Inflammatory macrophage (primary cell): ENCODE measurements at regions not wholly inside any gene's neighbourhood (a gene's known extent, or its start where the extent isn't known, plus 50 kb on each side); places are given as distances from the start of the nearest gene placed in this dataset.

Experiments used
- DNase-seq, 2 donors: peaks; one replicate each; pipeline ENCODE4 v3.0.0-alpha.2; 2020 to 2022

GRCh38 chr4:19883841-19884240 is 367.9 kb upstream of the SLIT2 start:
- no peak for DNase-seq

DNA sequence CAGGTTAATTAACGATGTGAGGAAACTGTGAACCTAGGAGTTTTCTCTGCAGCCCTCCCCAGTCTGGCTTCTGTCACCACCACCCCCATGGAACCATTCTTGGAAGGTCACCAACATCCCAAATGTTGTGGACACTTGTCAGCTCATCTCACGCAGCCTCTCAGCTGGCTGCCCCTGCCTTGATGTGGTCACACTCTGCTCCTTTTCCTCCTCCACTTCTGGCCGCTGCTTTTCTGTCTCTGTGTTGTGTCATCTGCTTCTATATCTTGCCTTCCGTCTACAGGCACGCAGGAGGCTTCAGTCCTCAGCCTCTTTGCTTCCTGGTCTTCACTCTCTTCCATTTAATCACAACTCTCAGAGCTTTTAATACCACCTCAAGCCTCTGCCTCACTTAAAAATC is 371.5 kb upstream of the SLIT2 start:
- no peak for DNase-seq

- DNase-seq: no peak
Observed at GRCh38 chr4:19879330-19879729, 372.4 kb upstream of the SLIT2 start.

GRCh38 chr4:19857991-19858390 is 393.7 kb upstream of the SLIT2 start:
- DNase-seq: no peak

- no peak for DNase-seq
Observed at GRCh38 chr4:19857380-19857779, 394.3 kb upstream of the SLIT2 start.

DNA sequence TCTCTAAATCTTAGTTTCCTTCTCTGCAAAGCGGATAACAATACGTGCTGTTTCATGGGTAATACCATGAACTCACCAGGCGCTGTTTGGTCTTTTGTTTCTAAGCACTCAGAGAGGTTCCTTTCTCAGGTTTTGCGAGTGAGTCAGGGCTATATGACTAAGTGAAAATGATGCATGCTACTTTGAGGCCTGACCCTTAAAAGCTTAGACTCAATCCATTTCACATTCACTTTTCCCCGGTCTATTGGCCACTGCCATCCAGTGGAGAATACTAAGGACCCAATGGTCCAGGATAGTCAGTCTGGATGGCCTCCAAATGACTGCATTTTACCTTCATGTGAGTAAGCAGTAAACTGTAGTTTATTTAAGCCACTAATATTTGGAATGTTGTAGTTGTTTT is 400.8 kb upstream of the SLIT2 start:
- DNase-seq: no peak

DNA sequence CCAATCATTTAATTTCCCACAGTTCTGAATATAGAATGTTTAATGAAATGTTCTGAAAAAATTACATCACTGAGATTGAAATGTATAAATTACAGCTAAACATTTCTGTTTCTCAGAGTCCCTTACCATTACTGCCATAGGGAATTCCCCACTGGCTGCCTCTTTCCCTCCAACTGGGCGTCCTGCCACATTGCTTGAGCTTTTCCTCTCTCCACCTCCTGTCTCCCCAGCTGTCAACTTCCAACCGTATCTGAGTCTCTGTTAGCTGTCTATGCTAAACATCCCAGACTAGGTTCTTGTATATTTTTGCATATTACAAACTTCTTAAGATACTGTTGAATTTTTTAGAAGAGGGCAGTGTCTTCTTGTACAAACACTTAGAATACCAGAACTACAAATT is 407.3 kb upstream of the SLIT2 start:
- no peak for DNase-seq

DNA sequence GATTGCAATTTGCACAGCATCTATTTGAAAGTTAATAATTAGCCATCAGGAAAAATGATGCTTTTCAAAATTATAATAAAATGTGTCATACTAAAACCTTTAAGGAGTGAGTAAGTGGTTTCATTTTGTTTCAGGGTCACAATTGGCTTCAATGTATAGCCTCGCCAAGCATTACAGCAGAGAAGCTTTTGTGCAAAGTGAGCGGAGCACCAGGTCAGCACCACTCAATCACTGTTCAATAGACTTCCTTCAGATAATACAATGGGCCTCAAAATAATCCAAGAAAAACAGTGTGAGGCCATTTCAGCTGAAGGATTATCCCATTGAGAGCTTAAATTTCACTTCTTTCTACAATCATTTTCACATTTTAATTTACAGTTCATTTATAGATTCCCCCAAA is 409.2 kb upstream of the SLIT2 start:
- DNase-seq: no peak

DNA sequence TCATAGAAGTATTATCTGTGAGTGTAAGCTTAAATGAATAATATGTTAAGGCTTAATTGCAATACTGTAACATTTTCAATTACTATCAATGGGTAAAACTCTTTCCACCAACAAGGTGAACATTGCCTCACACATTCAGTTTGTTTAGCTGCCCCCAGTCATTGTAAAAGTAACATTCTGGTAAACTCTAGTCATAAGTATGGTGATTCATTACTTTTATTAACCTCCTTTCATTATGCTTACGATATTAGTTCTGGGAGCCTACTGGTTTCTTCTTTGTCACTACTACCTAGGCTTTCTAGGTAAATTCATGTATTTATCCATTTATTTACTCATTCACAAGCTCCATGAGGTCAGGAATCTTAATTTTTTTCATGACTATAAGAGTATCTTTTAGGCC is 412.8 kb upstream of the SLIT2 start:
- no peak for DNase-seq

GRCh38 chr4:19835429-19835828 is 416.3 kb upstream of the SLIT2 start:
- DNase-seq: no peak

- DNase-seq: no peak
Observed at GRCh38 chr4:19832411-19832810, 419.3 kb upstream of the SLIT2 start.

DNA sequence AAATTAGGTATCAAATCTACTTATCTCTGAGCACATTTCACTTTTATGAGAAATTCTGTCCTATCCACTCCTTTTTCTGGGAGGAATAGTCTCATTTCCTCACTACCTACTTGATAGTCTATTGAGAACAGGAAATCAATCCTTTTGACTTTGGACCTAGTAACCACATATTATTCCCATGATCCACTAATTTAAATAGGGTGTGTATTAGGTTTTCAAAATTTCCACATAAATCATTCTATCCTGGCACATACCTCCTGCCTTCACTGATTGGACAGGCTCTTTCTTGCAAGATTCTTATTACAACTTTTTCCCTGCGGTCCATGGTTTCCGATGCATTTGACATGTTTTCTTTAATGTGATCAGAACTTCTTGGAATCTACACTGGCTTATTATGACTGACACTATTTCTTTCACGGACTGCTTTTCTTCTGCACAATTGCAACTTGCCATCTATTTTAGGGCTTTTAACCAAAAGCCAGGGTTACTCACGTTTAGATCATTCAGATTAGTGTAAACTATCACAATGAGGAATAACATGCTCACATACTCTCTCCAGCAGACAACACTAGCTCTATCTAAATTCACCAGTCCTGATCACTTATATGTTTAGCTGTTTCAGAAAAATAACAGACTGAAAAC is 419.9 kb upstream of the SLIT2 start:
- no peak for DNase-seq

- no peak for DNase-seq
Observed at GRCh38 chr4:19829101-19829500, 422.6 kb upstream of the SLIT2 start.

GRCh38 chr4:19823781-19824180 is 427.9 kb upstream of the SLIT2 start:
- no peak for DNase-seq

GRCh38 chr4:19819737-19820136 is 432.0 kb upstream of the SLIT2 start:
- DNase-seq: no peak

- no peak for DNase-seq
Observed at GRCh38 chr4:19809989-19810388, 441.7 kb upstream of the SLIT2 start.

- no peak for DNase-seq
Observed at GRCh38 chr4:19807505-19807904, 444.2 kb upstream of the SLIT2 start.

DNA sequence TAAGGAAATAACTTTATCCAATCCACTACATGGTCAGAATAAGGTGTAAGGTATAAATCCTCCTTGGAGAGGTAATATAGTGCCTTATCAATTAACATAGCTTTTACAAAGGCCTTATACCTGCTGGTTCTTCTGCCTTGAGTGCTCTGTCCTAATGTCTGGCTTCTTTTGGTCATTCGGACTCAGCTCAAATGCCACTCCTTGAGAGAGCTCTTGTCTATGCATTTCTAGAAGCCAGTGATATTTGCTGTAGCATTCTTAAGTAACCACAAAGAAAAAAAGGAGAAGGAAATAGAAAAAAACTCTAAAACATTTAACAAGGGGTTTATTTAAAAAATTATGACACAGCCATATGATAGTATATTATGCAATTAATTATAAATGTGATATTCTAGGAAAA is 444.8 kb upstream of the SLIT2 start:
- no peak for DNase-seq

DNA sequence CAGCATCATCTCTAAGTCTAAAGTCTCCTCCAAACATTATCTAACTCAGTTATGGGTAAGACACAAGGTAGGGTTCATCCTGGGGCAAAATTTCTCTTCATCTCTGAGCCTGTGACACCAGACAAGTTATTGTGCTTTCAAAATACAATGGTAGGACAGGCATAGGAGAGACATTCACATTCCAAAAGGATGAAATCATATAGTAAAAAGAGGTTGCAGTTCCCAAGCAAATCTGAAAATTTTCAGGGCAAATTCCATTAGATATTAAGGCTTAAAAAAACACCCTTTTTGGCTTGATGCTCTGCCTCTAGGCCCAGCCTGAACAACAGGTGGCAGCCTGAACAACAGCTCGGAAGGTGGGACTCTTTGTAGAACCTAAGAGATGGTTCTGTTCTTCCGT is 448.3 kb upstream of the SLIT2 start:
- DNase-seq: no peak

DNA sequence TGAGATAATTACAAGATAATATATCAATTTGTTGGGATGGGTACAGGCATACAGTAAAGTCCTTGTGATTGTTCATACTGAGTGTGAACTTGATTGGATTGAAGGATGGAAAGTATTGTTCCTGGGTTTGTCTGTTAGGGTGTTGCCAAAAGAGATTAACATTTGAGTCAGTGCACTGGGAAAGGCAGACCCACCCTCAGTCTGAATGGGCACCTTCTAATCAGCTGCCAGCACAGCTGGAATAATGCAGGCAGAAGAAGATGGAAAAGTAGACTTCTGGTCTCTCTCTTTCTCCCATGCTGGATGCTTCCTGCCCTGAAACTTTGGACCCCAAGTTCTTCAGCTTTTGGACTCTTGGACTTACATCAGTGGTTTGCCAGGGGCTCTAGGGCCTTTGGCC is 457.9 kb upstream of the SLIT2 start:
- DNase-seq: no peak

GRCh38 chr4:19791422-19792123 is 460.1 kb upstream of the SLIT2 start:
- DNase-seq: no peak

- no peak for DNase-seq
Observed at GRCh38 chr4:19786616-19787015, 465.1 kb upstream of the SLIT2 start.

DNA sequence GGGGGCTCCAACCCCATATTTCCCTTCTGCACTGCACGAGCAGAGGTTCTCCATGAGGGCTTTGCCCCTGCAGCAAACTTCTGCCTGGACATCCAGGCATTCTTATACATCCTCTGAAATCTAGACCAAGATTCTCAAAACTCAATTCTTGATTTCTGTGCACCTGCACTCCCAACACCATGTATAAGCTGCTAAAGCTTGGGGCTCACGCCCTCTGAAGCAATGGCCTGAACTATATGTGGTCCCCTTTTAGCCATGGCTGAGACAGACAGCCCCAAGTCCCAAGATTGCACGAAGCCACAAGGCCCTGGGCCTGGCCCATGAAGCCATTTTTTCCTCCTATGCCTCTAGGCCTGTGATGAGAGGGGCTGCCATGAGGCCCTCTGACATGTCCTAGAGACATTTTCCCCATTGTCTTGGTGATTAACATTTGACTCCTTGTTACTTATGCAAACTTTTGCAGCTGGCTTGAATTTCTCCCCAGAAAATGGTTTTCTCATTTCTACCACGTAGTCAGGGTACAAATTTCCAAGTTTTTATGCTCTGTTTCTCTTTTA is 468.0 kb upstream of the SLIT2 start:
- DNase-seq: no peak

DNA sequence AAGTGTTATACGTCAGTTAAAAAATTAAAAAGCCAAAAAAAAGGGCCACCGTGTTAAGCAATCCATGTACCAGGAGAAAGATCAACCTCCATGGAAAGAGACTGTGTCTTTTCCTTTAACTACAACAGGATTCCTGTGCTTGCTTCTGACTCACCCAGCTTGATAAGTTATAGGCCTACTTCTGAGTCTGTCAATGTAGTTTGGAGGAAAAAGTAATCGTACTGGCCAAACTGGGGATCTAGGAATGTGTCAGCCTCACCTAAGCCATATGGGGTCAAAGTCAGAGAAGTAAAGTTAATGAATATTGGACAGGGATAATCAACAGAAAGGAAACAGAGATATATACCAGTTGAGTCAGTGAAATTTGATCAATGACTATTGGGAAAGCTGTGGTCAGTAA is 470.8 kb upstream of the SLIT2 start:
- no peak for DNase-seq

GRCh38 chr4:19776929-19777328 is 474.8 kb upstream of the SLIT2 start:
- DNase-seq: no peak
